ENCODE measurements at regions not wholly inside any gene's neighbourhood (a gene's known extent, or its start where the extent isn't known, plus 50 kb on each side); places are given as distances from the start of the nearest gene placed in this dataset.

DNA sequence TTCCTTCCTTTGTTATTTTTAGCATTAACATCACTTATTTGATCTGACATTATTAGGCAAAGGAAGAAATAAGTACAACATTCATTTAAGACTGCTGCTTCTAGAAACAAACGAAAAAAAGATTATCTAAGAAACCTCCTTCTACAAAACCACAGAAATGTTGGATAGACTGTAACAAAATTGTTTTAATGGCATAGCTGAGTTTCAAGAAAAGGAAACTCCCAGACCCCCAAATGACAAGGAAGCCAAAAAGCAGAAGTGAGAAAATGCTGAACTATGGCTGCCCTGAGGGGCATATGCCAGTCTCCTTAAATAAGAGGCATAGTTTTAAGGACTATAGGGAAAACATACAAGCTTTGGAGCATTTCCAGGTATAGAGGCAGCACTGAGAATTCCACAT lies 1431.6 kb upstream of the TENM3 start:
- Histone ChIP-seq H3K27ac (ENCODE audit: low read depth, low read length, poor library complexity, severe bottlenecking) (no peak overlapping the region), H3K36me3 (ENCODE audit: insufficient read depth, low read length, poor library complexity, severe bottlenecking) (no peaks in the 10 kb centered on the region), H3K27me3 (replicated peaks; ENCODE audit: insufficient read depth, low read depth, low read length, poor library complexity) (no peaks in the 10 kb centered on the region), H3K4me1 (ENCODE audit: insufficient read depth, low read length, poor library complexity, severe bottlenecking) (no peaks in the 10 kb centered on the region), H3K9me3 (ENCODE audit: low read depth, low read length, poor library complexity, severe bottlenecking) (no peaks in the 10 kb centered on the region), H3K4me3 (ENCODE audit: low read depth, low read length, poor library complexity, severe bottlenecking) (no peak overlapping the region)
- CTCF ChIA-PET = no interaction called here
- POLR2A ChIA-PET (ENCODE audit: low non-redundant PET) = no interaction called here
- no TSS peak for BruUV-seq (replicated peaks)
- no peak for DNase-seq (ENCODE audit: low spot score)
- TF ChIP-seq EZH2 (IDR thresholded peaks at IDR 0.05; ENCODE audit: borderline replicate concordance, low read depth, low read length, poor library complexity, severe bottlenecking) = no peak
- TF ChIP-seq CTCF (conservative IDR thresholded peaks at IDR 0.05; ENCODE audit: low read depth, low read length) = no peak
- intact Hi-C loops (cut with micrococcal nuclease; ENCODE audit: unreplicated experiment) = no loop called here

DNA sequence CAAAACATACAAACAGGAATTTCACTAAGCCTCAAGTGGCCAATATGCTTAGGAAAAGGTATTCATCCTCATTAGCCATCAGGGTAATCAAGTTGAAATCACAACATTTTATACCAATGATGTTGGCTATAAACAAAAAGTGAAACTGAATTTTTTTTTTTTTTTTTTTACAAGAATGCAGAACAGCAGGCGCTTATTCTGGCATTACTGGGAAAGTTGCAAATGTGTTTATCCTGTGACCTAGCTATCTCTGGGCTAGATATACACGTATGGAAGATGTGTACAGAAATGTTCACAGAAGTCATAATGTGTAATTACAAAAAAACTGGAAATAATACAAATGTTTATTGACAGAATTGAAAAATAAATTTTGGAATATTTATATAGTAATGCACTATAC lies 1430.4 kb upstream of the TENM3 start:
- Histone ChIP-seq H3K4me1 (ENCODE audit: insufficient read depth, low read length, poor library complexity, severe bottlenecking) (no peaks in the 10 kb centered on the region), H3K4me3 (ENCODE audit: low read depth, low read length, poor library complexity, severe bottlenecking) (no peak overlapping the region), H3K36me3 (ENCODE audit: insufficient read depth, low read length, poor library complexity, severe bottlenecking) (no peaks in the 10 kb centered on the region), H3K27me3 (replicated peaks; ENCODE audit: insufficient read depth, low read depth, low read length, poor library complexity) (no peaks in the 10 kb centered on the region), H3K27ac (ENCODE audit: low read depth, low read length, poor library complexity, severe bottlenecking) (no peak overlapping the region), H3K9me3 (ENCODE audit: low read depth, low read length, poor library complexity, severe bottlenecking) (no peaks in the 10 kb centered on the region)
- intact Hi-C loops (cut with micrococcal nuclease; ENCODE audit: unreplicated experiment) = no loop called here
- POLR2A ChIA-PET (ENCODE audit: low non-redundant PET) = no interaction called here
- no peak for DNase-seq (ENCODE audit: low spot score)
- TF ChIP-seq EZH2 (IDR thresholded peaks at IDR 0.05; ENCODE audit: borderline replicate concordance, low read depth, low read length, poor library complexity, severe bottlenecking) (no peak), CTCF (conservative IDR thresholded peaks at IDR 0.05; ENCODE audit: low read depth, low read length) (no peak)
- CTCF ChIA-PET = no interaction called here
- BruUV-seq (replicated peaks) = no TSS peak

GRCh38 chr4:180814875-180815417 lies 1428.3 kb upstream of the TENM3 start:
- no TSS peak for BruUV-seq (replicated peaks)
- intact Hi-C loops (cut with micrococcal nuclease; ENCODE audit: unreplicated experiment) = no loop called here
- Histone ChIP-seq H3K27me3 (replicated peaks; ENCODE audit: insufficient read depth, low read depth, low read length, poor library complexity) (no peaks in the 10 kb centered on the region), H3K27ac (ENCODE audit: low read depth, low read length, poor library complexity, severe bottlenecking) (no peak overlapping the region), H3K4me1 (ENCODE audit: insufficient read depth, low read length, poor library complexity, severe bottlenecking) (no peaks in the 10 kb centered on the region), H3K36me3 (ENCODE audit: insufficient read depth, low read length, poor library complexity, severe bottlenecking) (no peaks in the 10 kb centered on the region), H3K4me3 (ENCODE audit: low read depth, low read length, poor library complexity, severe bottlenecking) (no peak overlapping the region), H3K9me3 (ENCODE audit: low read depth, low read length, poor library complexity, severe bottlenecking) (no peaks in the 10 kb centered on the region)
- POLR2A ChIA-PET (ENCODE audit: low non-redundant PET) = no interaction called here
- CTCF ChIA-PET = no interaction called here
- DNase-seq (ENCODE audit: low spot score) = no peak
- TF ChIP-seq EZH2 (IDR thresholded peaks at IDR 0.05; ENCODE audit: borderline replicate concordance, low read depth, low read length, poor library complexity, severe bottlenecking) (no peak), CTCF (conservative IDR thresholded peaks at IDR 0.05; ENCODE audit: low read depth, low read length) (no peak)
